ENCODE measurements at regions not wholly inside any gene's neighbourhood (a gene's known extent, or its start where the extent isn't known, plus 50 kb on each side); places are given as distances from the start of the nearest gene placed in this dataset.

DNA sequence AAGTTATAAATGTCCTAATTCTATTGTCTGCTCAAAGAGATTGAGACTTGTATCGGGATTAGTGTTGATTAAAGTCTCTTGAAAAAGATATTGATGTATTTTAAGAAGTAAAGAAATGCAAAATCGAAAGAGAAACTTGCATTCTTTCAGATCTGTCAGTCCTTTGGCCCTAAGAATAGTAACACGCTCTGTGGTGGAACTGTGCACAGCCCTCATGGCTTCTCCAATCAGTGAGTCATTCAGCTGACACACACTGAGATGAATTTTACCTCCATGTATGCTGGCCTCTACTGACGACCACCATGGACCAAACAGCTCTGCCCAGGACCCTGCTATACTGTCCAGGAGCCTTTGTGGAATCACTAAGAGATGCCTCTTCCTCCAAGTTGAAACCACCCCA is 232.4 kb downstream of the ESM1 start:
- TF ChIP-seq CTCF (IDR thresholded peaks at IDR 0.05) = no peak
- no peak for TF ChIP-seq POLR2A (IDR thresholded peaks at IDR 0.05)
- DNase-seq = no peak
- Histone ChIP-seq H3K9me3 (no peaks in the 10 kb centered on the region), H3K4me3 (peak overlapping the region in 1 of 4 donors; percentile 23), H3K4me1 (peaks cover 0 to 10% (median 6%) of the 10 kb centered on the region in 3 donors), H3K27ac (no peak overlapping the region), H3K36me3 (no peaks in the 10 kb centered on the region), H3K27me3 (no peaks in the 10 kb centered on the region)
- 39 to 45% methylated on average over 3 to 4 of the region's 4 CpGs for WGBS, 2 donors
- intact Hi-C loops (cut with DNase I) = no loop called here

DNA sequence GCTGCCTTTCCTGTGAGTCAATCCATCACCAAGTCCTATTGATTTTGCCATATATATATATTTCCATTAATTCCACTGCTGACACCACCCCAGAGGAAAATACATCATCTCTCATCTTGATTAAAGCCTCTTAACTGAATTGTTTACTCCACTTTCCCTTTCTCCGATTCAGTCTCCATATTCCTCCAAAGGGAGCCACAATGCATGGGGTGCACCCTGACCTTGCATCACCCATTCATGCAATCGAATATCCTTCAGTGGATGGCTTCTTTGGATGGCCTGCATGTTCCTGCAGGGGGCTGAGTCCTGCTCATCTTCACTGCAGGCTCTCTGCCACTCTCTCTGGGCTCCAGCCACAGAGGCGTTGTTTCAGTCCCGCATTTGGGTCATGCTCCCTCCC is 231.0 kb downstream of the SNX18 start:
- 93 to 95% methylated on average over 4 of the region's 4 CpGs for WGBS, 2 donors
- Histone ChIP-seq H3K27ac (no peak overlapping the region), H3K9me3 (no peaks in the 10 kb centered on the region), H3K27me3 (no peaks in the 10 kb centered on the region), H3K36me3 (no peaks in the 10 kb centered on the region), H3K4me1 (peaks cover 6 to 18% (median 6%) of the 10 kb centered on the region in 3 donors), H3K4me3 (no peak overlapping the region)
- intact Hi-C loops (cut with DNase I) = no loop called here
- no peak for DNase-seq
- no peak for TF ChIP-seq CTCF (IDR thresholded peaks at IDR 0.05)
- TF ChIP-seq POLR2A (IDR thresholded peaks at IDR 0.05) = no peak

- TF ChIP-seq POLR2A (IDR thresholded peaks at IDR 0.05) (no peak), CTCF (IDR thresholded peaks at IDR 0.05) (no peak)
- WGBS, 2 donors = 94 to 95% methylated on average over 10 of the region's 10 CpGs
- intact Hi-C loops (cut with DNase I) = no loop called here
These were observed 229.3 kb downstream of the SNX18 start for GRCh38 chr5:54746777-54747398.

DNA sequence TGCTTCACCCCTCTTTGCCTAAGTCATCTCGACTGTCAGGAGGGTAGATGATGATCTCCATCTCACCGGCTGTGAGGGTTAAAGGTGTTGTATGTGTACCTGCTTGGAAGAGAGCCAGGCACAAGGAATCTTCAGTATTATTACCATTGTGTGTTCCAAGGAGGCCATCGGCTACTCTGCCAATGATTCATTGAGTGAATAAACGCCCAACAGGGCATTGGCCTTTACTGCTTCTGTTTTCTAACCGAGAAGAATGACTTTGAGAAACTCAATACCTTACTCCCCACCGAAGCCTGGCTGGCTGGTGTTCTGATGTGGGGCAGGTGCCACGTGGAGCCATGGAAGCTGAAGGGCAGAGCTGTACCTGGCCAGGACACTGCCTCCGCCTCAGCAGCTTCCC is 228.8 kb downstream of the SNX18 start:
- intact Hi-C loops (cut with DNase I) = no loop called here
- no peak for DNase-seq
- no peaks in the 10 kb centered on the region for H3K27me3 ChIP-seq
- peaks cover 7 to 34% (median 15%) of the 10 kb centered on the region in 3 donors for H3K4me1 ChIP-seq
- WGBS, 2 donors = 62 to 86% methylated on average over 6 of the region's 8 CpGs
- no peaks in the 10 kb centered on the region for H3K9me3 ChIP-seq
- no peak overlapping the region for H3K27ac ChIP-seq
- no peak for TF ChIP-seq CTCF (IDR thresholded peaks at IDR 0.05)
- TF ChIP-seq POLR2A (IDR thresholded peaks at IDR 0.05) = no peak
- H3K36me3 ChIP-seq = no peaks in the 10 kb centered on the region
- no peak overlapping the region for H3K4me3 ChIP-seq

More at GRCh38 chr5:54746777-54747398, 229.3 kb downstream of the SNX18 start:
- H3K36me3 ChIP-seq = no peaks in the 10 kb centered on the region
- no peak overlapping the region for H3K27ac ChIP-seq
- peaks cover 7 to 34% (median 14%) of the 10 kb centered on the region in 3 donors for H3K4me1 ChIP-seq
- no peaks in the 10 kb centered on the region for H3K27me3 ChIP-seq
- no peak overlapping the region for H3K4me3 ChIP-seq
- DNase-seq = no peak
- no peaks in the 10 kb centered on the region for H3K9me3 ChIP-seq

- Histone ChIP-seq H3K36me3 (no peaks in the 10 kb centered on the region), H3K4me3 (no peak overlapping the region), H3K9me3 (no peaks in the 10 kb centered on the region), H3K4me1 (peaks cover 7 to 34% (median 15%) of the 10 kb centered on the region in 3 donors), H3K27me3 (no peaks in the 10 kb centered on the region), H3K27ac (no peak overlapping the region)
- no peak for TF ChIP-seq CTCF (IDR thresholded peaks at IDR 0.05)
- no peak for TF ChIP-seq POLR2A (IDR thresholded peaks at IDR 0.05)
- DNase-seq = no peak
- 70 to 90% methylated on average over 2 to 5 of the region's 5 CpGs for WGBS, 2 donors
- intact Hi-C loops (cut with DNase I) = no loop called here
These were observed 228.0 kb downstream of the SNX18 start for GRCh38 chr5:54745599-54745998.
